Nucleus accumbens (tissue), 56 donors: ENCODE measurements at regions not wholly inside any gene's neighbourhood (a gene's known extent, or its start where the extent isn't known, plus 50 kb on each side); places are given as distances from the start of the nearest gene placed in this dataset.
"Not testable (repeated sequence)": the region's sequence is repeated elsewhere in the genome, so short reads cannot be mapped to it uniquely, and the experiment has no call there.

ENCODE experiments used
- DNase-seq, 56 donors: peaks; one replicate each; lab custom pipeline; 2025; lab: John Stamatoyannopoulos, UW

DNA sequence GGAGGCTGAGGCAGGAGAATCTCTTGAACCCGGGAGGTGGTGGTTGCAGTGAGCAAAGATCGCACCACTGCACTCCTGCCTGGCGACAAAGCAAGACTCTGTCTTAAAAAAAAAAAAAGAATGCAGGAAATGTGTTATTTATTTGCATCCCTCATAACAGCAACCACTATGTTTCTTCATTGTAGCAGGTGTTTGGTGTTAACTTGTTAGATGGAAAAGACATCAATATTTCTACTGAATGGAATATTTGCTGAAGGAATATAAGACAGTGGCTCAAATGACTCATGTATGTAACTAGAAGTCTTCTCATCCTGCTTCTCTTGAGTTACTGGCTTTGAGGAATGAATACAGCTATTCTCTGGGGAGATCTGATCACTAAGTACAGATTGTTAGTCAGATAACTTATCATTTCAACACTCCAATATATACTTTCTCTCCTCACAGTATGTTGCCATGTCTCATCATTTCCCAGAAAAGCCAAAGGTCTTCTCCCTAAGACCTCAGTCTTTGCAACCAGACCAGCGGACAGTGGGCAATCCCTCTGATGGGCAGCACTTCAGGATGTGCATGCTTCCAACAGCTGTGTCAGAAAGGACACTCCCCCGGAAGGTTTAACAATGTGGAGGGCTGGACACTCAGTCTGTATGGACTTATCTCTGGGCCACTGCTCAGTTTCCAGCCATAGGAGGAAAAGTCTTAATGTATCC is 104.4 kb upstream of the STK17B start:
- no peak for DNase-seq

- no peak for DNase-seq
Observed at GRCh38 chr2:196276421-196276820, 105.0 kb upstream of the STK17B start.

DNA sequence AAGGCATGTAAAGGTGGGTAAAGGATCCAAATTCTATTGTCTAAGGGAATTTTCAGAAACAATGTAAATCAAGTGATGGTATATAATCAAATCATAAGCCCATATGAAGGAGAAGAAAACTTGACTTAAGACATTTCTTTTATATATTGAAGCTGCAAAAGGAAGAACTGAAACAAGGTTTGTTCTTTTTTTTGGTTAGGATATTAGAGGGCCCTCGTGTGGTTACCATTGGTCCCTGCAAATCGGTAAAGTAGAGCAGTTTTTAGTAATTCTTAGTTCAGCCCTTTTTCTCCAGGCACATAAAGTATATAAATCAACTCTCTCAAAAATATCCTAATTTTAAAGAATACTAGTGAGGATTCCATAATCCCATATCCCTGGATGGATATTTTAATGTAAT is 105.6 kb upstream of the STK17B start:
- no peak for DNase-seq

GRCh38 chr2:196278491-196278911 is 107.1 kb upstream of the STK17B start:
- DNase-seq, result no peak

- no peak for DNase-seq
Observed at GRCh38 chr2:196279541-196279940, 108.2 kb upstream of the STK17B start.

- no peak for DNase-seq
Observed at GRCh38 chr2:196284144-196284844, 112.9 kb upstream of the STK17B start.

DNA sequence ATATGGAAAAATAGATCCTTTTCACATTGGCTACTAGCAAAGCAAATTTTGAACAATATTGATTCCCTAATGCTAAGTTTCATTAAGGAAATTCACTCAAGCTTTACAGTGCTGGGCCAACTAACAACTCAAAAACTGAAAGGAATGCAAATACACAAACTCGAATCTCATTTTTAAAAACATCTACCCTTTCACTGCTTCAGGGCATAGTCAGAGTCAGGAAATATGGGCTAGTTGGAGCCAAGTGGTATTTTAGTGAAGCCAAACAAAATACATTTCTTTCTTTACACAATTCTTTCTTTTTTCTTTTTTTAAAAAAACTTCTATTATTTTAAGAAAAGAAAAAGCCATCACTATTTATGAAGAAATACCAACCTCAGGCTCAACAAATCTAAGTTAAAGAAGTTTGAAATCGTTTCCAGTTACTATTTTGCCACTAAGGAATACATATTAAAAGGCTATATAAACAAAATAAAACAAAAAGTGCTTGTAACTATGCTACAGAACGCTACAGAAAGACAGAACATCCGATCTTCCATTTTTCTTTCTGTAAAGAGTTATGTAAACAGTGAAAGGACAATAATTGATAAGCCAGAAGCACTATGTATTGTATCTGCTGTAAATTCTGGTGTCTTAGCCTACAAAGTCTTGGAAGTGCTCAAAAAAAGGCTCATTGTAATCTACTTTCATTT is 113.6 kb upstream of the STK17B start:
- DNase-seq, result no peak

DNA sequence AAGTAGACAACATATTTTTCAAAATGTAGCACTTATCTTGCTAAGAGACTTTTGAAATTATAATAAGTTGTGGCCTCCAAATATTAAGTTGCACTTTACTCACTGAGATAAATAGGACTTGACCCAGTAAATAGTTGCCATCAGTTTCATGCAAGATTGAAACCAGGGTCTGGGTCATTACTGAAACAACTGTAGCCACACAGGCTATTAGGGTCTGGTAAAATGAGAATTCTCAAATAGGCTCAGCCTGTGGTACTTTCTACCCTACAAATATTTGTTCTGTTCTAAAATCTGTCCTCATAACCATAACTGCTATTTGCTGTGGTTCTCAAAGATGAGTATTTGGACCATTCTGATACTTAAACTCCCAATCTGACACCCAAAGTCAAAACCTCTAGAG is 115.4 kb upstream of the STK17B start:
- no peak for DNase-seq

GRCh38 chr2:196287523-196287922 is 116.1 kb upstream of the STK17B start:
- no peak for DNase-seq

DNA sequence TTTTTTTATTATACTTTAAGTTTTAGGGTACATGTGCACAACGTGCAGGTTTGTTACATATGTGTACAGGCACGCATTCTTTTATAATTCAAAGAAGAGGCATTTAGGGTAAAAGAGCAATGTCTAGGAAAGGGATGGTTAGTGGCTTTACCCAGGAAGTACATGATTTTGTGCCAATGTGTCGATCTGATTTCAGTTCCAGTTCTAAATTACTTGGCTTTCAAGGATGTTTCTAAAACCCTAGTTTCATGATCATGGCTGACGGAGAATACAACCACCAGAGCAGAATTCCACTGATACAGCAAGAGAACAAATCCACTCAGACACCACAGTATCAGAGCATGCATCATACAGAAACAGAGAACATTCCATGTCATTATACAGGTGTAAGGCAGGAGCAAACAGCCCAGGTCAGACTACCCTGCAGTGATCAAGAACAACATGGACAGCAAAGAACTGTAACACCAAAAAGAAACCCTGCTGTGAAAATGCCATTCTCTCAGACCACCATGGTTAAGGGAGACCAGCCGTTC is 116.7 kb upstream of the STK17B start:
- no peak for DNase-seq

GRCh38 chr2:196289000-196289399 is 117.6 kb upstream of the STK17B start:
- no peak for DNase-seq

DNA sequence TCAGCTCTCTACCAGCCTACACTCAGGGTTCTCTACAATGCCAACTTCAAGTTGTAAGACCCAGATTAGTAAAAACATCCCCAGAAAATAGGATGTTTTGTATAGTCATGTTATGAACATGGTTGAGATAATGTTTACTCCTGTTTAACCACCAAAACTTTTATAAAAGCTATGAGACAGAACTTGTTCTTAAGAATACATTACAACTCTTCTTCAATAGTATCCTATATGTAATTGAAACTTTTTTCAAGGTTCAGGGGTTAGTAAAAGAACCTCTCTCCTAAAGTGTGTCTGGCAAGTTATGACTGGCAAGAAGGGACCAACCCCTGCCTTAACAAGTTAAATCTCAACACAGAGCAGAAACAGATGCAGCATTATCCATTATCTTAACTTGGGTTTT is 118.8 kb upstream of the STK17B start:
- no peak for DNase-seq

DNA sequence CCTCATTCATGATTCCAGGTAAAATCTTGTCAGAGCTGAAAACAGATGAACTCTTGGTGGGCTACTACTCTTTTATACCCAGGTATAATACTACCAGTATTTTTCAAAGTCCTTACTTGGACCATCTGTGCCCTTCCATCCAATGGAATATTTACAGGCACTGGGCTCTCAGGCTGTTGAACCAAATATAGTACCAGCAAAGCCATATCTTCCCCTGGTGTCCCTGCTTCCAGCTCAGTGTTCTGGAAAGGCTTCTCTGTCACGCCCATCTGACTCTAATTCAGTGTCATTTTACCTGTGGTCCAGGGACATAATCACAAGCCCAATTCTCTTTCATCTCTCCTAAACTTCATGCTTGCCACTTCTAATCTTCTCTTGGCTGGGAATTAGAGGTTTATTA is 119.2 kb upstream of the STK17B start:
- no peak for DNase-seq

- DNase-seq, result no peak
Observed at GRCh38 chr2:196291426-196291825, 120.0 kb upstream of the STK17B start.

DNA sequence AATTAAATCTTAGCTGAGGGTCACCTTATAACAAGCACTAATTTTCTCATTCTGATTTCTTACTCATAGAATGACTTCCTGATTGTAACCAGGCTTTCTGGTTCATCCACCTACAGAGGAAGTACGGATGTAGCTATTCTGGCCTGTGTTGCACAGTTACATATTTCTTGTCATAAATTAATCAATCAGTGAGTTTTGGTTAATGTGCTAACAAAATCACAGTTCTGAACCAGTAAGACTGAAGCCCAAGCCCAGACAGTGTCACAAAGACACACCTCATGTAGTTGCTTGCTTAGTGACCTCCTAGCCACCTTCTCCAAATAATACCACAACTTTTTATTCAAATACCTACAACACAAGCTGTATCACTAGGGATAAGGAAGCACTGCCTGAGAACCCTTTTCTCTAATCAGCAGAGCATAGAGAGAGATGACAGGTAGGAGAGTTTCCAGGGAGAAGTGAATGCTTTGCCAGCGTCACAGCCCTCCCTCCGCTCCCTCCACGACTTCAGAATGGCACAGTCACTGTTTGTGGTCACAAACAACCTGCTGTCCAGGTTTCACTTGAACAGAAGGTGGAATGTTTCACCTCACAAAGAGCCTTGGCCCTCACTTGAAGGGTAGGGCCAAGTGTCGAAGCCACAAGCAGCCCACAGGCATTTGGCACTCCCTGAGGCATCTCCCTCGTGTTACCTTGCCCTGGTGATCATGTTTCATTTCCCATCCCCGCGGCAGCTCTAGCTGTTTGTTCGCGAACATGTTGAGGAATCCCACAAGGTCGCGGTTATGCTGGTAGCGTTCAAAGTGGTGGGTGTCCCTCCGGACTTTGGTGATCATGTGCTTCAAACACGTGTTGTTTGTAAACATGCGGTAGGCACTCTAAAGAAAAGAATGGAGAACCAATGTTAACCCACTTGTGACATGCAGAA is 120.8 kb upstream of the STK17B start:
- no peak for DNase-seq

- DNase-seq, result no peak
Observed at GRCh38 chr2:196293751-196294515, 122.6 kb upstream of the STK17B start.

GRCh38 chr2:196294516-196294909 is 123.1 kb upstream of the STK17B start:
- DNase-seq, result no peak

DNA sequence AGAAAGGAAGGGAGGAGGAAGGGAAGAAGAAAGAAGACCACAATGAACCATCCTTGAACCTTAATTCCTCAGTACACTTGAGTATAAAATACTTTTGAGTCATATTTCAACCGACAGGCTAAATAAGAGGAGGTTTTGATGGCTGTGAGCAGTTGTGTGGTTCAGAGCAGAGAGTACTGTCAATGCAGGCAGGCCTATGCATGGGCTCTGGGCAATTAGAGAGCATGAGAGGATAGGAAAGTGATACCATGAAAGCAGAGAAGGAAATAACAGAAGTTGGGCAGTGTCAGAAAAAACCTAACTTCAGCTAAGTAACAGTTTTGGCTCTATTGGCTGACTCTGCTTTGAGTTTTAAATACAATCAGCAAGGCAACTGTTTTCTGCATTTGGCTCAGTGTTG is 123.6 kb upstream of the STK17B start:
- no peak for DNase-seq

GRCh38 chr2:196298106-196298723 is 126.8 kb upstream of the STK17B start:
- not testable (repeated sequence) for DNase-seq
